RWPE2 (cell line): ENCODE measurements at regions not wholly inside any gene's neighbourhood (a gene's known extent, or its start where the extent isn't known, plus 50 kb on each side); places are given as distances from the start of the nearest gene placed in this dataset.

Experiments
- ATAC-seq: fragments of 200-7000 bp; cut with Tn5 transposase; 3 replicates; pipeline ENCODE4 v1.9.1; 2021; ENCODE audit warnings: low read depth
- DNase-seq: peaks from one replicate; pipeline ENCODE4 v3.0.0-alpha.2; 2020; ENCODE audit warnings: low spot score
- H3K27ac ChIP-seq: fragments of 450-650 bp; 2 replicates; pipeline ENCODE4 v1.5.1; 2017; ENCODE audit warnings: mild to moderate bottlenecking; ENCODE audit not compliant: poor library complexity, severe bottlenecking
- H3K27me3 ChIP-seq: fragments of 250-450 bp; sonication (Bioruptor Pico); 2 replicates; pipeline ENCODE4 v1.5.1; 2021; ENCODE audit warnings: mild to moderate bottlenecking, moderate library complexity; ENCODE audit not compliant: insufficient read depth, poor library complexity, severe bottlenecking
- H3K36me3 ChIP-seq: fragments of 250-450 bp; sonication (Bioruptor Pico); 2 replicates; pipeline ENCODE4 v1.5.1; 2020; ENCODE audit warnings: low read depth, mild to moderate bottlenecking, moderate library complexity
- H3K4me1 ChIP-seq: fragments of 250-450 bp; sonication (Bioruptor Pico); 2 replicates; pipeline ENCODE4 v1.5.1; 2021; ENCODE audit warnings: mild to moderate bottlenecking, moderate library complexity; ENCODE audit not compliant: insufficient read depth, poor library complexity, severe bottlenecking
- H3K4me3 ChIP-seq: fragments of 250-450 bp; sonication (Bioruptor Pico); 2 replicates; pipeline ENCODE4 v1.5.1; 2021; ENCODE audit warnings: mild to moderate bottlenecking, moderate library complexity; ENCODE audit not compliant: severe bottlenecking
- H3K9me3 ChIP-seq: fragments of 250-450 bp; sonication (Bioruptor Pico); 2 replicates; pipeline ENCODE4 v1.5.1; 2021; ENCODE audit warnings: mild to moderate bottlenecking, moderate library complexity; ENCODE audit not compliant: severe bottlenecking
- CTCF ChIP-seq: fragments of 450-650 bp; IDR thresholded peaks from one replicate; pipeline ENCODE4 v1.5.1; 2017; ENCODE audit warnings: mild to moderate bottlenecking, moderate library complexity; ENCODE audit not compliant: poor library complexity, severe bottlenecking

DNA sequence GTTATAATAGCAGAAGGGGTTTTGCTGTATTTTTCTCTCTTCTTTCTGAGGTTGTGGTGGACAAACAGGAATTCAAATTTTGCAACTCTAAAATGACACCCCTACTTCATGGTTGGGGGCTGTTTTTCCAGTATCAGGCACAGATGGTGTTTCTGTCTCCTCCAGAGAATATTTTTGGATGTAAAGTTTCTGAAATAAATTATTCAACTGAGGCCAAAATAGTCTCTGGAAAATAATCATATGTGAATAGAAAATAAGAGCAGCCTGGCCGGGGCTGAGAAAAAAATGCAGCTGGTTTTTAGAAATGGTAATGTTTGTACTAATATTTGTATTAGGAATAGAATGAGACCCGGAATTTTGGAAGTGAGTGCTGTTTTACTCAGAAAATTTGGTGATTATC lies 121.3 kb upstream of the ADAMTS9 start:
- ATAC-seq (no peak), DNase-seq (no peak)
- no peaks in the 10 kb centered on the region for H3K4me1 ChIP-seq
- H3K27me3 ChIP-seq: peaks cover 3% of the 10 kb centered on the region
- H3K27ac ChIP-seq: no peak overlapping the region
- no peaks in the 10 kb centered on the region for H3K36me3 ChIP-seq
- no peak overlapping the region for H3K4me3 ChIP-seq
- TF ChIP-seq CTCF: no peak
- H3K9me3 ChIP-seq: no peaks in the 10 kb centered on the region

DNA sequence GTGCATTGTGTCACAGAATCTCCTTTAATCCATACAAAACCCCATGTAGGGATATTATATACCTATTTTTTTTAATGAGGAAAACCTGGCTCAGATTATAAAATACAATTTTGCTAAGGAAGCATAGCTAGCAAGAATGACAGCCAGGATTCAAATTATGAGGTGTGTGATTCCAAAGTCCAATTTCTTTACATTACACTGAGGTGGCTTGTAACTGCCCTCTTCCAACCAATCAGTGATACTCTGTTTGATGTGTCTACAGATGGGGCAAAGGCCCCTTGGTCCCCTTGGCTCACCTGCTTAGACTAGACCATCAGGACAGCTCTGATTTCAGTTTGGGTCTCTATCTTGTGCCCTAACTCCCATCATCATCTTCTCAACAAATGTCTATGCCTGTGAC lies 120.3 kb upstream of the ADAMTS9 start:
- Histone ChIP-seq H3K27me3 (peaks cover 3% of the 10 kb centered on the region), H3K4me3 (no peak overlapping the region), H3K4me1 (no peaks in the 10 kb centered on the region), H3K9me3 (no peaks in the 10 kb centered on the region), H3K36me3 (no peaks in the 10 kb centered on the region), H3K27ac (no peak overlapping the region)
- no peak for DNase-seq
- TF ChIP-seq CTCF: no peak
- no peak for ATAC-seq

DNA sequence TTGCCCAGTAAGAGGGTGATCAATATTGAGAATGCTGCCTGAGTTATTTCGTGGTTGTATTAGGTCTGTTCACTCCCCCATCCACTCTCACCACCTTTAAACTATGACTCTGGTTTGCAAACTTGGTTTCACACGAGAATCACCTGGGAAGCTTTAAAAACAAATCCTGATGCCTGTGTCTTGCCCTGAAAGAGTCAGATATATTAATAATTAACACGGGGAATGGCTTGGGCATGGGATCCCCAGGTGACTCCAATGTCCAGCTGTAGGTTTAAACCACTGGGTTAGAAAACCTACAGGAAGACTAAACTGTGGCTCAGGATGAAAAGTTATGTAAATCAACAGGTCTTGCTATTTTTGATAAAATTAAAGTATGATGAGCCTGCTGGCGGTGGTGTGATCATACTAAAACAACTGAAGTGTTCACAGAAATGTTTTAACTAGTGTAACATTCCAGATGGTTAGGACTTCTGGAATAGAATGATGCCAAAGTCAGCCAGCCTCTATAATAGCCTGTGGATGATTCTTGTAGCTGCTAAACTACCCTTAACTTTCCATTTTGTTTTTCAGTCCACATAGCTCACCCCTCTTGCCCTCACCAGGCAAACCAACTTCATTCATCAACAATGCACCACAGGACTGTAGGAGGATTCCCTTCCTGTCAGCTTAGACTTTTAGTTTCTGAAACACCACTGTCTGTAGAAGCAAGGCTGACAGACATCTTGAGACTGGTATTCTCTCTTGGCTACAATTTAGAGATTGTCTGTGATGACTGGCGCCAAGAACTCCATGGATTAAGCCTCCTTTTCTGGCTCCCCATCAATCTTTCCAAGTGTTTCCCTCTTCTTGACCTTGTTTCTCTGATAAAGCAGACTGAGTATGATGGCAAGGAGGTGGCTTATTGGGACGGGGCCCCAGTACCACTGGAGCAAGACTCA lies 119.1 kb upstream of the ADAMTS9 start:
- DNase-seq (no peak), ATAC-seq (no peak)
- no peak for TF ChIP-seq CTCF
- Histone ChIP-seq H3K27me3 (peaks cover 3% of the 10 kb centered on the region), H3K27ac (no peak overlapping the region), H3K36me3 (no peaks in the 10 kb centered on the region), H3K9me3 (no peaks in the 10 kb centered on the region), H3K4me3 (no peak overlapping the region), H3K4me1 (no peaks in the 10 kb centered on the region)

DNA sequence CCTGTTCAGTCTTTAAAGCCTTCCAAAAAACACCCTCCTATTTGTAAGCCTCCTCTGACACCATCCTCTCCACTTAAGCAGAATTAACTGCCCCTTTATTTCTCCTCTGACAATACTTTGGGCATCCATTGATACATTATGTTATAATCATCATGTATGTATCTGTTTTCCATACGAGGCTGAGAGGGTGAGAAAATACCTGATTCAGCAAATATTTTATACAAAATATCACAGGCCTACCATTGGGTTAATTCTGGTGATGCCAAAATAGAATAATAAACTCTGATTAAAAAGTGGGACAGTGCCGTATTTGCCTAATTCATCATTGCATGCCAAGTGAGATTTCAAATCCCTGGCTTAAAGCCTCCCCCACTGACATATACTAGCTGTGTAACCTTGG lies 118.2 kb upstream of the ADAMTS9 start:
- no peaks in the 10 kb centered on the region for H3K4me1 ChIP-seq
- H3K36me3 ChIP-seq: no peaks in the 10 kb centered on the region
- no peak for ATAC-seq
- H3K4me3 ChIP-seq: no peak overlapping the region
- H3K27ac ChIP-seq: no peak overlapping the region
- H3K9me3 ChIP-seq: no peaks in the 10 kb centered on the region
- H3K27me3 ChIP-seq: peaks cover 3% of the 10 kb centered on the region
- no peak for DNase-seq
- no peak for TF ChIP-seq CTCF

DNA sequence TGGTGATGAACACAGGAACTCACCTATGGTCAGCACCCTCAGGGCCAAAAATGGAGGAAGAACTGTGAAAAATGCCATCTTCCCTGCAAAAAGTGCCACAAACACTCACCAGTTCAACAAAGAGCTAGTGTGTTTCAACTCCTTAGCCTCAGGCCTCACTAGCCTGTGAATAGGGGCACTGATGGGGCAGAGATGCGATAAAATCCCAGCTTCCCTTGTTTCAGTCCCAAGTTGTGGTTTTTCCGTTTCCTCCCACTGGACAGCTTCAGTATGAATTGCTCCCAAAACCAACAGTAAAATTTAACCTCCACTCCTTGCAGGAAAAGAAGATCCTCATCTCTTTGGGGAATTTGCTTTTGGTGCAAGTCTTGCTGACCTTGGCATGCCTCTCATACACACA lies 117.4 kb upstream of the ADAMTS9 start:
- Histone ChIP-seq H3K9me3 (no peaks in the 10 kb centered on the region), H3K27me3 (peaks cover 3% of the 10 kb centered on the region), H3K4me3 (no peak overlapping the region), H3K36me3 (no peaks in the 10 kb centered on the region), H3K27ac (no peak overlapping the region), H3K4me1 (no peaks in the 10 kb centered on the region)
- no peak for TF ChIP-seq CTCF
- no peak for DNase-seq
- ATAC-seq: no peak
